ENCODE measurements at regions not wholly inside any gene's neighbourhood (a gene's known extent, or its start where the extent isn't known, plus 50 kb on each side); places are given as distances from the start of the nearest gene placed in this dataset.

DNA sequence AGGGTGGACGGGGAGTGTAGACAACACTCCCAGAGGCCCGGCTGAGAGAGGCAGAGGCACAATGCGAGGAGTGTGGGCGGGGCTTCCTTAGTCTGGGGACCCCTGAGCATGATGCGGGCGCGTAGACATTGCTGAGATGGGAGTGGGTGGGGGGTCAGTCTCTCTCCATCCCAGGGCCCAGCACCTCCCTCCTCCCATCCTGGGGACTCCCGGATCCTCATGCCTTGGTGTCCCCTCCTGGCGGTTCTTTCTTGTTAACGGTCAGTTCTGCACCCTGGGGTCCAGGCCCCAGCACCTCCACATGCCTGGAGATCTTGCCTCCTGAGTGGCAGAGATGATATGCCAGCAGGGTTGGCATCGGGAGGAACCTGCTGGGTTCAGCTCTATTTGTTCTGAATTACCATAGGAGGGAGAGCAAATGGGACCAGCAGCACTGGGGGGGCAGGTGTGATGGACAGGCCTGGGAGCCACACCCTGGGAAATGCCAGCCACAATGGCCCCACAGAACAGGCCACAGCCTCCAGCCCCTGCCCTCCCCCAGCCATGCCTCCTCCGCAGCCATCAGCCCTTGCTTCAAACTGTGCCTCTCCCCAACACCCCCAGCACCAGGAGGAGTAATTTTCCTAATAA, 55.7 kb downstream of the RTL6 start:
- intact Hi-C loops (cut with DNase I) = no loop called here
- DNase-seq = peak in 2 of 42 donors; percentile 10 to 22

GRCh38 chr22:44441401-44442185, 56.4 kb downstream of the RTL6 start:
- intact Hi-C loops (cut with DNase I) = no loop called here
- peak in 2 of 42 donors; percentile 16 to 19 for DNase-seq

GRCh38 chr22:44440224-44441160, 57.5 kb downstream of the RTL6 start:
- DNase-seq = peak in 1 of 42 donors; percentile 25
- intact Hi-C loops (cut with DNase I) = no loop called here

DNA sequence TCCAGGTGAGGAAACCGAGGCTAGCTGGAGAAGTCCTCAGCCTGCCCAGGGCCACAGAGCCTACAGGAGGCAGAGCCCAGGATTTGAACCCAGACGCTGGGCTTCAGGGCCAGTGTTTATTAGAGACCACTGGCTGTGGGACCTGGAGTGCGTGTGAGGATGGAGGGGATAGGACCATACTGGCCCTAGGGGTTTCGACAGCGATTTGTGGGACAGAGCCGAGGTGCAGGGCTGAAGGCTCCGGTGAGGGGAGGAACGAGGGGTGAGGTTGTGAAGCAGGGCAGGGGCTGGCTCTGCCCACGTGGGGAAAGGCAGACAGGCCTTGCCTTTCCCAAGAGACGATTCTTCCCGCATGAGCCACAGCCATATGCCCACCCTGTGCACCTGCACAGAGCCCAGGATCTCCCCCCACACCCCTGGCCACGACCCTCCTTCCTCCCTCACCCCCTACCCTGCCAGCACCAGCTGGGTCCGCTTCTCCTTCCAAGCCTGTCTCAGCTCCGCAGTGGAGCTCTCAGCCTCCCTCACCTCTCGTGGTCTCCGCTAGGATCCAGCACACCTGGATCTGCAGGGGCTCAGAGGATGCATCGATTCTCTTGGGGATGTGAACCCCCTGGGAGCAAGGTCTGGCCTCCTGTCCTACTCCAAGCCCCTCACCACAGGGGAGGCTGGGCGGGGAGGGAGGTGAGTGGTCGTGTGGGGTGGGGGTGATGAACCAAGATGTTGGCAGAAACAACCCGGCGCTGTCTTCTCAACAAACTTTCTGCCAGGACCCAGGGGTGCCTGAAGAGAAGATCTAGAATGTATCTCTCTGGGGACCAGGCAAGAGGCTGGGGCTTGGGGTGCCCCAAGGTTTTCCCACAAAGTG, 58.4 kb downstream of the RTL6 start:
- intact Hi-C loops (cut with DNase I) = no loop called here
- DNase-seq = peak in 1 of 42 donors; percentile 18

DNA sequence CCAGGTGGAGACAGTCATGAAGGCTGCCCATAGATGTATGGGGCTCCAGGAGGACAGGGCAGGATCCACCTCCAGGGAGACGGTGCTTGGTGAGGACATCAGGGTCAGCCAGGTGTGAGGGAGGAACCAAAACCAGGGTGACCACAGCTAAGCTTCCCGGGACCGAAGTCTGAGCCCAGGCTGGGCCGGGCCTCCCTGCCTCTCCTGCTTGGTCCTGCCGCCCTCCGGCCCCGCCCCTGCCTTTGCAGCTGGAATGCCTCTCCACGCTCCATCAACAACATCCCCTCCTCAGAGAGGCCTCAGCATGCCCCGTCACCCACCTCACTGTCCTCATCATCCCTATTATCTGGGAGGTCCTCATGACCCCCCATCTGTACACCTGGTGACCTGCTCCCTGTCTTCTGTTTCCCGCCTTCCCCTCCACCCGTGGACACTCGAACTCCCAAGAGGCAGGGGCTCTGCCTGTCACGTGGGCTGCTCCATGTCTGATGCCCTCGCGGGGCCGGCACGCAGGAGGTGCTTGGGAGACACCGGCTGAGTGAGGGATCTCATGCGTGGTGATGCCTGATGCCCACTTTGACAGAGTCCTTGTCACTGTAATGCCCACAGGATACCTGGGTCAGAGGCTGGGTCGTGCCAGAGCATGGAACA, 59.4 kb downstream of the RTL6 start:
- intact Hi-C loops (cut with DNase I) = no loop called here
- DNase-seq = peak in 1 of 42 donors; percentile 21

GRCh38 chr22:44438056-44438455, 60.0 kb downstream of the RTL6 start:
- no peak for DNase-seq
- intact Hi-C loops (cut with DNase I) = no loop called here

DNA sequence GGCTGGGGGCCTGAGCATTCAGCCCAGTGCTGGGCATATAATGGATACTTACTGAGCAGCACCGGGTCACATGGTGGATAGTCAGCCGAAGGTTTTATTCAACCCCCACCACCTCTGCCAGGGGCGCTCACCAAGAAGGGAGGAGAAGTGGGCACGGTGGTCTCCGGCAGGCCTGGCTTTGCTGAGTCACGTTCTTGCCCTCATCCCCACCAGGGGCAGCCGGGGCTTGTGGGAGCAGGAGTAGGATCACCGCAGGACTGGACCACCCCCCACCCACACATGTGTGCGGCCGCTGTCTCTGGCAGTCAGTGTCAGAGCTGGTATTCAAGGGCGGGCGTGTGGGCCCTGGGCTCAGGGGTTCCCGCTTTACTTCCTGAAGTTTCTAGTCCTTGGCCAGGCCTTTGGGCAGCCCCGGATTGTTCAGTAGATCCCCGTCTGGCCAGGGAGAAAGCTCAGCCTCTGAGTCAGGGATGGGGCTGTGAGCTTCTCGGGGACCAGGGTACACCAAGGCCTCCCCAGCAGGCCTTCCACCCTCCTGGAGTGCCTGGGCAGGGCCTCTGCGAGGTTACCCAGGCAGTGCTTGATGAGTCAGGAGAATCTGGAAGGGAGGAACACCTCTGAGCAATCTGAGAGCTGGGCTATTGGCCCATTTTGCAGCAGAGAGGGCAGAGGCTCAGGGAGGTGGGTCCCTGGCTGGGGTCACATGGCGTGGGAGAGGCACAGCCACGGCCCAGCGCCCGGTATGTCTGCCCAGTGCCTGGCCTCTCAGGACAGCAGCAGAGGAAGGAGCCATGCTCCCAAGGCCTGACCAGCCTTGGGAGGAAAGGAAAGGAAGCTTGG, 60.6 kb downstream of the RTL6 start:
- DNase-seq = peak in 1 of 42 donors; percentile 21
- intact Hi-C loops (cut with DNase I) = no loop called here

DNA sequence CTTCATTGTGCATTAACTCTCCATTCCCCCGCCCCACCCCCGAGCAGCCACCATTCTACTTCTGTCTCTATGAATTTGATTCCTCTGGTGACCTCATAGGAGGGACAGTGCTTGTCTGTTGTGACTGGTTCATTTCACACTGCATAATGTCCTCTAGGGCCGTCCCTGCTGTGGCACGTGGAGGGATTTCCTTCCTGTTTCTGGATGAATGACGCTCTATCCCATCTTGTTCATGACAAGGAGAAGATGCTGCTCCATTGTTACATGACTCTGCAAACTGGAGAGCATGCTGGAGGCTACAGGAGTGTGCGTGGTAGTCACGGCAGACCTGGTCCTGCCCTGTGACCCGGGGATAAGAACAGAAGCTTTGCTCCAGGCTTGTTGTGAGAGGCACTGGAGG, 61.3 kb downstream of the RTL6 start:
- intact Hi-C loops (cut with DNase I) = no loop called here
- peak in 1 of 42 donors; percentile 6 for DNase-seq

DNA sequence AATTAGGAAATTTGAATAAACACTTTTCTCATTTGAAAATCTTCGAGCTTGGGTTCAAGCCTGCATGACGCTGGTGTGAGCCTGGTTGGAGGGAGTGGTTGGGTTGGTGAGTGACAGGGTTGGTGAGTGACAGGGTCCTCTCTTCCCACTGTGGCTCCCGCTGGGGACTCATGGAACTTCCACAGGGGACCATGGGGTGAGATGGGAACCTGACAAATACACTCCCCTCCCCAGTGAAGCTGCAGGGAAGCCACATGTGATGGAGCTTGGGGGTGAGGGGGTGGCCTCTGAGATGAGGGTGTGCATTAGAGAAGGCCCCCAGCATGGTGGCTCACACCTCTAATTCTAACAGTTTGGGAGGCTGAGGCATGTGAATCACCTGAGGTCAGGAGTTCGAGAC, 66.8 kb downstream of the RTL6 start:
- intact Hi-C loops (cut with DNase I) = no loop called here
- DNase-seq = peak in 5 of 42 donors; percentile 1 to 23 (median 12)

GRCh38 chr22:44430716-44431115, 67.3 kb downstream of the RTL6 start:
- DNase-seq = peak in 2 of 42 donors; percentile 1 to 17
- intact Hi-C loops (cut with DNase I) = no loop called here

DNA sequence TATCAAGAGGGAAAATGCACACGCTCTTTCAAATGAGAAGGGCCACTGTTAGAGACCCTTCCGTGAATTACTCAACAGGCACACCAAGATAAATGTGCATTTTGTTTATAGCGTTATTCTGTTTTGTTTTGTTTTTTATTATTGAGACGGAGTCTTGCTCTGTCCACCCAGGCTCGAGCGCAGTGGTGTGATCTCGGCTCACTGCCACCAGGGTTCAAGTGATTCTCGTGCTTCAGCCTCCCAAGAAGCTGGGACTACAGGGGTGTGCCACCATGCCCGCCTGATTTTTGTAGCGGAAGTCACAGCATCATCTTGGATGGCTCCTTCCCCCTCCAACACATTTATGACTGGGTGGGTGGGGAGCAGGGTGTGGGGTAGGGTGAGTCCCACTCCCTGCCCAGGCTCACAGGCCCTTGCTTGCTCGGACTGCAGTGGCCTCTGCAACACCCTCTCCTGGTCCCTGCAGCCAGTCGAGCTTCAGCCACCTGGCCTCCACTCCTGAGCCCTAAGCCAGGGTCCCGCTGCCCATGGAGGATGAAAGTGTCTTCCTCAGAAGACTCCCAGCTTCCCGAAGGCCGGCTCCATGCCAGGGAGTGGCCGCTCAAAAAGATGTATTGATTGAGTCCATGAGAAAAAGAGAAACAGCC, 68.0 kb downstream of the RTL6 start:
- intact Hi-C loops (cut with DNase I) = no loop called here
- peak in 3 of 42 donors; percentile 6 to 18 (median 13) for DNase-seq

DNA sequence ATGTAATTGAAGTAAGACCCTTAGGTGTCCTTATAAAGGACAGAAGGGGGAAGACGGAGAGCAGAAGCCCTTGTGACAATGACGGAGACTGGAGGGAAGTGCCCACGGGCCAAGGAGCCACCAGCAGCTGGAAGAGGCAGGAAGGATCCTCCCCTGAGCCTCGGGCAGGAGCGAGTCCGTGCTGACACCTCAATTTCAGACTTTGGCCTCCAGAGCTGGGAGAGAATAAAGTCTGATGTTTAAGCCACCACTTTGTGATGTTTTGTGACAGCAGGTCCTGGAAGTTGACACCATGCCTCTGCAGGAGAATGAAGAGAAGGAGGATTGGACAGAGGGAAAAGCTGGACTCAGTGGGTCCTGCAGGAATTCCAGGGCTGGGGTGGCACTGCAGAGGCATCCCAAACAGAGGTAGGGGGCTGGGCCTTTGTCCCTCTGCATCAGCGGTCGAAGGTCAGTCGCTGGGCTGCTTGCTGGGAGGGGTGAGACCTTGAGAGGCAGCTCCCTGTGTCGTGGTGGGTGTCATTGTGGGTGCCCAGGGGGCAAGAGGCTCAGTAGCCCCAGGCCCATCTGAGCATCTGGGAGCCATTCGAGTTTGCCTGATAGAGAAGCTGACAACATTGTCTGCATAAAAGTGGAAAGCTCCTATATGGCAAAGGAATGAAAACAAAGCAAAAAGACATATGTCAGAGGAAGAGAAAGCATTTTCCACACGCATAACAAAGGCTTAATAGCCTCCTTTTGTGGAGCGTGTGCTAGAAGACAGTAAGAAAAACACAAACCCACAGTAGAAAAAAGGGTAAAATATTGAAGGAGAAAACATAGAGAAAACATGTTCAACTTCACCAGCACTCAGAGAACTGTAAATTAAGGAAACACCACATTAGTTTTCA, 68.8 kb downstream of the RTL6 start:
- peak in 1 of 42 donors; percentile 21 for DNase-seq
- intact Hi-C loops (cut with DNase I) = no loop called here

DNA sequence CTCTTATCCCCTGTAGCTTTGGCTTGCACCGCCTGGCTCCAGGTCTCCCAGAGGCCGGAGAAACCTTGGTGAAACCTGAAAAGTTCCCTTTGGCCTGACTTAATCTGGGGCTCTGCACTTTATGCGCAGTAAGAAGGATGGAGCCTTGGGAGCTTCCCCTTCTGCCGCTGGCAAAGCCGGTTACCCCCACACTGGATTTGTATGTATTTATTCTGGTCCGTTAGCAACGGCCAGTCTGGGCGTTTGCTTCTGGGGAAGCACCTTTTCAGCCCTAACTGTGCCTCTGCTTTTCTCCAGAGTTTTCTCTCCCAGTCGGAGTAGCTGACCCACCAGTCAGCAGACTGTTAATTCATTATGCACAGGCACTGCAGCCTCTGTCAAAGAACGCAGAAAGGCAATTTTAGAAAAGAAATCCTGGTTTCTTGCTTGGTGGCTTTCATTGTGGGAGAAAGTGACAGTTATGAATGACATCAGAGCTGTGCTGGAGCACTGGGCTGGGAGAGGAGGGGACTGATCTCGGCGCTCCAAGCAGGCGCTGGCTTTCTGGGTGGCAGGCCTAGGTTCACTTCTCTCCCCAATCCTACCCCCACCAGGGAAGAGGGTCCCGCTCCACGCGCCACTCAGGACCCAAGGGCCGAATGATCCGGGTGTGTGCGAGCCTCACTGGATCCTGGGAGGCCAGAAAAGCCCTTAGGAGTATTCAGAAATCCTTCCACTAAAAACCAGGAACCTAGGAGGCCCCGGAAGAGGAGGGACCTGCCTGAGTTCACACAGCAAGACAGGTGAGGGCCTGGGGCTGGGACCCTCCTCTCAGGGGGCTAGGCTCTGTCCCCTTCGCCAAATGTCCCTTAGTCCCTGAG, 70.2 kb downstream of the RTL6 start:
- peak in 1 of 42 donors; percentile 1 for DNase-seq

GRCh38 chr22:44426981-44427380, 71.1 kb downstream of the RTL6 start:
- DNase-seq = peak in 1 of 42 donors; percentile 1
- intact Hi-C loops (cut with DNase I) = no loop called here

More for the DNA sequence above, 70.2 kb downstream of the RTL6 start:
- intact Hi-C loops (cut with DNase I) = no loop called here

- DNase-seq = peak in 1 of 42 donors; percentile 12
- intact Hi-C loops (cut with DNase I) = no loop called here
Measured at GRCh38 chr22:44425694-44426045, 72.4 kb downstream of the RTL6 start.
